HG03571 (cell line): ENCODE measurements at regions not wholly inside any gene's neighbourhood (a gene's known extent, or its start where the extent isn't known, plus 50 kb on each side); places are given as distances from the start of the nearest gene placed in this dataset.

Experiments
- ATAC-seq: cut with Tn5 transposase; IDR thresholded peaks from one replicate; pipeline ENCODE4 v1.9.1; 2021; ENCODE audit not compliant: unreplicated experiment

DNA sequence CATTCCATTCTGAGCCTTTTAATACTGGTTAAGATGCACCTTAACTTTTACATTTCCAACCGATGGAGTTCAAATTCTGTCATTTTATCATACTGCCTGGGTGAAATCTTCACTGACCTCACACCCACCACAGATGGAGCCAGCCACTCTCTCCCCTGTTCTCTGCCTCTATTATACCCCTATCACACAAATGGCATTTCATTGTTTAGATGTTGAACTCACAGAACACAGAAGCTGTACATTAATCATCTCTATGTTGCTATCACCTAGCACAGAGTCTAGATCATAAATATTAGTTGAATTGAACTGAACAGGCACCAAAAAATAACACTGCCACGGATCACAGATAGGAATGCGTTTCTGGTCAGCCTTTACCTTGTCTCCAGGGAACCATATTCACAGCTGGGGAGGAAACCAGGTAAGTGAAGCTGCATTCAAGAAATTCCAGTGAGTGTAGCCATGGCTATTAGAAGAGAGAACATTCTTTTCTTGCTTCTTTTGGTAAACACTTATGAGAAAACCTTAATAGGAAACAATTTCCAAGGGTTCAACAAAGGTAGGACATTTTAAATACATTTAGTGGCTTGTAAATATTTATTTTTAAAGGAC lies 194.9 kb upstream of the RMST start:
- ATAC-seq: no peak

DNA sequence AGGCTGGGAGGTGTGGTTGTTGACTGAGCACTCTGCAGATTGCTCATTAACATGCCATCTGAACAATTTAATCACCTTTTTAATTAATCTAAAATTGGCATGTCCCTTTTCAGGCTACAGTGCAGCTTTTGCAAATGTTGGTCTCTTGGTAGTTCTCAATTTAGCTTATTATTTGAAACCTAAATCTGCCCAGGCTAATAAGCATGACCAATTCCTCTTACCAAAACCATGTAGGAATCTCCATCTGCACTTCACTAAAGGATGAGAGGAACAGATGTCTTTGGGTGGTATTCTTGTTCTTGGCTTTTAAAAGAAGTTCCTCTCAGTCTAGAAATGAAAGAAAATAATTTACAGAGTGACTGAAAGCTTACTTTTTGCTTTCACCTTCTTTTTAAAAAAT lies 190.1 kb upstream of the RMST start:
- ATAC-seq: no peak

DNA sequence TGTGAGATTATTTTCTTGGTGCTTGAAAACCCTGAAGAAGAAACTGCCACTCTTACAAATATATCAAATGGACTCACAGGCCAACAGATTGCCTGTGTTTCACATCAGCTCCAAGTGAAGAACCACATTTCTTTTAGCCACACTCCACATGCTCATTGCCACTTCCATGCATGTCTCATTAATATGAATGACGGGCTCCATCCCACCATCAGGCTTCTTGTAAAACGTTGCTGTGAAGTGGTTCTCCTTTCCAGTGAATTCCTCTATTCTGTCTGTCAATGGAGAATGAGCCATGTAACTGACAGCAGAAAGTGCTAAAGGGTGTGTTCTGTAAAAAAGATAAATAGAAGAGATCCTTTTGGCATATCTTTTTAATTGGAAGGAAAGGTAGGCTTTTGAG lies 188.2 kb upstream of the RMST start:
- ATAC-seq: no peak

DNA sequence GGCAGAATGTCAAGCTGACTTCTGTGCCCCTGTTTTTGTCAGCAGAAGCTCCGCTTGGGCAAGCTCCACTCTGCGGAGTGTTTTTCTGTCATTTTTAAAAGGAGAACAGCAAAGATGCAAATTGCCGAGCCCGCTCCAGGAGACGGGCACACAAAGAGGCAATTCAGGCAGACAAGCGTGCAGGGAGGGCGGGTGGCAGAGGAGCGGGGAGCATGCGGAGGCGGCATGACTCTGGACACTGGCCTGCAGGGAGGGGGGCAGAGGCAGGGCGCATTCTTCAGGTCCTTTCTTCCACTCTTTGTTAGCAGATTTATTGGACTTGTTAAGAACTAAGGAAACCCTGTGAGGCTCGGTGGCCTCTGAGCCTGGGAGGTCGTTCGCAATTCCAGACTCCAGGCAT lies 187.3 kb upstream of the RMST start:
- ATAC-seq: no peak

DNA sequence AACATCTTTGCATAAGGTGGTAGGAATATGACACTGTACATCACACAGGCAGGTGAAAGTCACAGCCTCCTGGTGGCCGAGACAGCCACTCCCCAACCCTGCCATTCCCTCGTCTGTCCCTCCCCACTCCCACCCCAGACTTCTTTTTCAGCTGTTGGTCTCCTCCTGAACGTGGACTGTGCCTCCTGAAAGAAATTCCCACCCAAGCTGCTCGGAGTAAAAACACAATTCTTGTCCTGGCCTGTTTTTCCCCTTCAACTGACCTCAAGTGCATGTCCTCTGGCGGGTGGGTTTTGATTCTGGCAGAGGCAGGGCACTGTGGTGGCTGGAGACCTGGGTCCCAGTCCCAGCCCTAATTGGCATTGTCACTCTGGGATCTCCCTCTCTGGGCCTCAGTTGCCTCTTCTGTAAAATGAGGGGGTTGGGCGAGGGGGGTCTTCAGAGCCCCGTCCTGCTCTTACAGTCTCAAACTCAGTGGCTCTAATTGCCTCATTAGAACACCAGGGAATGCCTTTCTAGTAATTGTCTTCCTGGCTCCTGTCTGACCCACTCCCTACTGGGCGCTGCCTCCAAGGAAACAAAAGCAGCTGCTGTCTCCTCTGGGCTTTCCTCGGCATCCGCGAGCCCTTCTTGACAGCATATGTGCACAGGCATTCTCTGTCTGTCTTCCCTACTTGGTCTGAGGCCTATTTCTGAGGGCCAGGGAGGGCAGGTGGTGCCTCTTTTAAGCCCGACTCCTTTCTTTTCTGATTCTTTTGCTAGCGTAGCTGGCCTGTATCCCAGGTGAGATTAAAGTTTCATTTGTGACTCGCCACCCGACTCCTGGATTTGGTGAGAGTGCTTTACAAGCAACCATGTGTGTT lies 186.6 kb upstream of the RMST start:
- ATAC-seq: no peak

DNA sequence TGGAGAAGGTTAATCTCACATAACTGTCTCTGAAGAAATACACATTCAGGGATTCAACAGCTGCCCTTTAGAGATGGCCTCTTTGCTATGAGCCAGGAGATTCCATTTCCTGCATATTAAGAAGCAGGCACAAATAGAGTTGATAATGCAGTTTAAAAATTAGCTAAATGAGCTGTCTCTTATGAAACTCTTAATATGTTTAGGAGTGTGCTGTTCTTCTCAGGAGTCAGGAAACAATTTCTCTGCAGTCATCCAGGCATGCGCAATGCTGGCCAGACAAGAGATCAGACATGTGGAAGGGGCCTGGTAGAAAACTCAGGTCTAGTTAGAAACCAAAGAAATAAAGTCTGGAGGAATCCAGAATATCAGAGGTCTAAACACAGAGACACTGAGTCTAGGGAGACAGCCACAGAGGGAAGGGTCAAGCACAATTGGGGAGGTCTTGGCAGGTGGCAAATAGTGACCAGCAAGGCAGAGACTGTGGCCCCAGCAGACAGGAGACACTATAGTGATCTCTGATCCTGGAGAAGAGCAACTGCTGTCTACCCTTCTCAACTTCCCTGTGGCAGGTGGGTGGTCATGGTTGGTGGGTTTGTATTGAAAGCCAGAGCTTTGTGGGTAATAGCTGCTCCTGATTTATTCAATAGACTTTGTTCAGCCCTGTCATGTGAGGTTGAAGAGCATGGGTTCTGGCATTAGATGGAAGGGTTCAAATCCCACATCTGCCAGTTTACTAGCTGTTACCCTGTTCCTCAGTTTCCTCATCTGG lies 185.8 kb upstream of the RMST start:
- no peak for ATAC-seq

DNA sequence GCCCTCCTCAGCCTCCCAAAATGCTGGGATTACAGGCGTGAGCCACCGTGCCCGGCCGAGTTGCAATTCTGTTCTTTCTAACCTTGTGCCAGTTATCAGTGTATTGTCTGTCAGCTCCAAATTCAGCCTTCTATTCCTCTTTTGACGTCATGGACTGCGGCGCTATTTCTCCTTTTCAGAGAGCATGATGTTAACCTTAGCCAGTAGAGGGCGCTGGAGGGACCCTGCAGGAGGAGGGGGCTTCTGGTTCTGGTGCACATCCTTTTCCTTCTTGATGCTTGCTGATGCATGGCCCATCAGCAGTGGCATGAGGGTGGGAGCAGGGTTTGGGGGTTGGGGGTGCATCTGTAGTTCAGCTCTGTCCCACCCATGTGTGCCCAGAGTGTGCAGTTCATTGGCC lies 179.3 kb upstream of the RMST start:
- no peak for ATAC-seq

DNA sequence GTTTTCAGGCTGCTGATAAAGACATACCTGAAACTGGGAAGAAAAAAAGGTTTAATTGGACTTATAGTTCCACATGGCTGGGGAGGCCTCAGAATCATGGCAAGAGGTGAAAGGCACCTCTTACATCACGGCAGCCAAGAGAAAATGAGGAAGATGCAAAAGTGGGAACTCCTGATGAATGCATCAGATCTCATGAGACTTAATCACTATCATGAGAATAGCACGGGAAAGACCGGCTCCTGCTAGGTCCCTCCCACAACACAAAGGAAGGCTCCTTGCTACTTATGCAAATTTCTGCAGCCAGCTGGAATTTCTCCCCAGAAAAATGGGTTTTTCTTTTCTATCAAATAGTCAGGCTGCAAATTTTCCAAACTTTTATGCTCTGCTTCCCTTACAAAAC lies 174.1 kb upstream of the RMST start:
- ATAC-seq: no peak

DNA sequence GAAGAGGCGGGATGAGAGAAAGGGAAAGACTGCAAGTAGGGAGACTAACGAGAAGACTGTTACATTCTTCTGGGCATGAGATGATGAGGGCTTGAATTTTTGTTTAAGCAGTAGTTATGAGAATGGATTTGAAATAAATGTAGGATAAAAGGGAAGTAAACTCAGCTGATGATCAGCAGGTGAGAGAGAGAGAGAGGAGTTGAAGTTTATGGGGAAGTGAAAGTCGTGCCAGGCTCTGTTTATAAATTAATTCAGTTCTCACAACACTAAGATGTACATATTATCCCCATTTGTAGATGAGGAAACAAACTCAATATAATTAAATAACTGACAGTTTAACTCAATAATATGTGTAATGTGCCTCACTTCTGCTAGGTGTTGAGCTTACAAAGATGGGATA lies 170.0 kb upstream of the RMST start:
- no peak for ATAC-seq

DNA sequence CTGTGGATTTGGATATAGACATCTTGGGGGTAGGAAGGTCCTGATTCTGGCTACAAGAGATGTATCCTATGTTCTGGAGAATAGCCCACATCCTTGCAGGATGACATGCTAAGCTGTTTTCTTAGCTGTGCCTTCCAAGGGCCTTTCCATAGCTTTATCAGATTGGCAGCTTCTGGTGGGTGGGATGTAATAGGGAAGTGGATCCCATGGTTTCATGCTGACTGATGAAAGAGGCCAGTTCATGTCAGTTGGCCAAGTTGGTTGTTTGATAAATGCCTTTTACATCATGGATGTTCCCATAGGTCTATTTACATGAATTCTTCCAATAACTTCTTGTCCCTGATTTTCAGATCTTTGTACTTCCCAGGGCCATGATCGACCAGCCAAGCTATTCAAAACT lies 169.1 kb upstream of the RMST start:
- no peak for ATAC-seq

DNA sequence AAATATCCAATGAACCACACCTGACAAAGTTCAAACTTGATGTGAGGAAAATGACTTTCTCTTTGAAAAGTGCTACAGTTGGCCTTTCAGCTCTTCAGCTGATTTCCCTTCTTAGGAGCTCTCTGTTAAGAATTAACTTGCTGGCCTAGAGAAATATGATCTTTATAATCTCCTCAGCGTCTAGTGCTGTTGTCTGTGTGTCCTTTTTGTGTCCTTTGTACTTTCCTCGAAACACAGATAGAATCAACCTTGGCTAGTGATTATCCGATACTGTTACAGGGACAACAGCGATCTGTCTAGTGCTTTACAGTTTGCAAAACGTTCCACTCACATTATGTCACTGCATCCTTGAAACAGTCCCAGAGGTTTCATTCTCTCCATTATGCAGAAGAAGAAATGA lies 162.8 kb upstream of the RMST start:
- ATAC-seq: no peak

DNA sequence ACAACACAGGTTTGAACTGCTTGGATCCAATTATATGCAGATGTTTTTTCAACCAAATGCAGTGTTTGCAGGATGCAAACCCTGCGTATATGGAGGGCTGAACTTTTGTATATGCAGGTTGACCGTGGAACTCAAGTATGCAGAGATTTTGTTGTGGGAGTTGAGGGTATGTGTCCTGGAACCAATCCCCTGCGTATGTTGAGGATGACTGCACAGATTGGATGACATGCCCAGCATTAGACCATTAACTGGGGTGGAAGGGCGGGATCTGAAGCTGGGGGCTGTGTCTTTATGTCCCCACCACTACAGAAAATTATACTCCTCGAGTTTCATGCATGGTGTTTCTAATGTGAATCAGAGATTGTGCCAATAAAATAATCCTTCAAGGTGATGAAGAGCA lies 162.2 kb upstream of the RMST start:
- ATAC-seq: no peak

DNA sequence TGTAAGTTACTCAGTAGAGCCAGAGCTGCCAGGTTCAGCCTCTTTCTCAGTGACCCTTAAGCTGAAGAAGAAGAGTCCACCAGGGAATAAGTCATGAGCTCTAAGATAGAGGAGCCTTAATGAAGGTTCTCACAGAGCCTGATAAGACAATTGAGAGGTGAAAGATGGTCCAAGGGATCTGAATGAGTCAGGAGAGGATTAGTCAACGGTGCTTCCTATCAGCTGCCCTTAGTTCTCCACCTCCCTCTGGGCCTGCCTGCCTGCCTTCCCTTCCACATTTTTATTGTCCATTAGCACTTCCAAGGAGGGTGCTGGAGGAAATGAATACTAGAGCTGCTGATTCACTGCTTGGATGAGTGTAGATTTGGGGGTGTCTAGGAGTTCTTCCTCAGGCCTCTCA lies 161.7 kb upstream of the RMST start:
- no peak for ATAC-seq

DNA sequence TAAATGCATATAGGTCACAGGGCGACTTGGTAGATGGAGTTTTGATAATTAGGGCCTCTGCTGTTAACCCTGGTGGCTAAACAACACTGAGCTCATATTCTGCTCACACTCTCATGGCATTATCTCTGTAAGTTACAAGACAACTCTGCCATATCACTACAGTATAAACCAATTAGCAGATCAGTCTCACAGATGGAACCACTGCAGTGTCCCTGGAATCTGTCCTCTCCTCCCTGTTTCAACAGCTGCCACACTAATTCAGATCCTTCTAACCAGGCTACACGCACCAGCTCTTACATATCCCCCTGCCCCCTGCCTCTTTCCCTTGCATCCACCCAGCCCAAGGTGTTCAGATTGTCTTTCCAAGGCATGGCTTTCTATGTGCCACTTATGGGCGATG lies 161.0 kb upstream of the RMST start:
- no peak for ATAC-seq

DNA sequence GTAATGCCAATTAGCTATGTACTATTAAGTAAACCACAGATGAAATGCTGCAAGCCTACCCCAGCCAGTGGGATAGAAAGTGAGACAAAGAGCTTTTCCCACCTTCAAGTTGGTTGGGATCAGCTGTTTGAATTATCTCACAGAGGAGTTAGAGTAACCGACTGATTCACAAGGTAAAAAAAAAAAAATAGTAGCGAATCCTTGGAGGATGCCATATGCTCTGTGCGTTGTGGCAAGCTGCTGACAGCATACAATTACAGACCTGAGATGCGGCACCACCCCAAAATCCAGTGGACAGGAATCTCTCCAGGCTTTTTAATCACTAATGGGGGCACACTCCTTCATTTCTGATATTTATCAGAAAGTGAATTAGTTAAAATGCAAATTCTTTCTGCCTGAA lies 157.0 kb upstream of the RMST start:
- no peak for ATAC-seq

DNA sequence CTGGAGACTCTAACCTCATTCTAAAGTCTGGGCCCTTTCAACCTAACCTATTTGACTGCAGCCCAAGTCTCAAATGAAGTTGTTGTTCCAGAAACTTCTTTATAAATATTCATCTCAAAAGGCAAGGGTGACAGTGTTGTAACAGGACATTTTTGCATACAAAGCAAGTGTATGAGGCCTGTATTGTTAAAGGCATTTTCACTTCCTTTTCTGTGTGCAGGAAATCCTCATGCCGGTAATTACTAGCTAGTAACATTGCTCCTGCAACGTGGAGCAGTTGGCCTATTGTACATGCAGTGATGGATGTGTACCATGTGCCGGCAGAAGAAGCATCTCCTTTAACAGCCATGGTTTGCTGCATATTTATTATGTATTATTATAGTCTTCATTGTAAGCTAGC lies 156.5 kb upstream of the RMST start:
- peak; percentile 89 for ATAC-seq

DNA sequence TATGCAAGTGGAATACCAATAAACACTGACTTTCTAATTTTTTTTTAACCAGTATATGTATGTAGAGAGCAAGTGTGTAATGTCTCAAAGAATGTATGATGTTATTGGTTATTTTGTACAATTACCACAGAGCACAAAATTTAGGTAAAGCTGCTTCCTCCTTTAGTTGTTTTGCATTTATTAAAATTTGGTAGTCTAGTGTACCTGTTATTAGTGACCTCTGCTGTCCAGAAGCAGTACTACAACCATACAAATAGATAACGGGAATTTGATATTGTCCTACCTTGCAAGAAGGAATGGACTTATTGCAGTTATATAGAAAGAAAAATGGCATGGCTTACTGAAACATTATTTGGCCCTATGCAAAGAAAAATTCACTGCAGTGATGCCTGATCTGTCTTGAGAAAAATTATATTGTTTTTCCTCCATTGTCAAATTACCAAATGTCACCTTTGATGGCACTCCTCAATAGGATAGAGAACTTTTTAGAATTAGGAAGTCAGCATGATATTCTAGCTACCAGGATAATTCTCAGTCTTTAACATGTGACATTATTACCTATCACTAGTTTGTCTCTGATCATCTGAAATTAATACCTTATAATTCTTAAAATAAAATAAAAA lies 153.9 kb upstream of the RMST start:
- peak; percentile 41 for ATAC-seq

DNA sequence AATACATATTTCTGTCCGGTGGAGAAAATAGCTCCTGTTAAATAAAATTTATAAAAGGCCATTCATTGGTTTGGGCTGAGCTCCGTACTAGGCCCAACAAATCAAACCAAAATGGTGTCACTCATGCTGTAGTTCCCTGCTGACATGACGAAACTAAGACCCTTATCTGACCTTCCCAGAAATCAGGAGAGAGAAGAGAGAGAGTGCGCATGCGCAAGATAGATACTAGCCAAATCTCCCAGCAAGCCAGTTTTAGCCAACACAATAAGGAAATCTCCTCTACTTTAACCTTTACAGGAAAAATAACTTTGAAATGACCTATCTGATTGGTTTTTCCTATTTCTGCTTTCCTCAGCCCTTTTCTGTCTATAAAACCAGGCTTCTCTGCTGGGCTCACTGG lies 152.7 kb upstream of the RMST start:
- no peak for ATAC-seq

DNA sequence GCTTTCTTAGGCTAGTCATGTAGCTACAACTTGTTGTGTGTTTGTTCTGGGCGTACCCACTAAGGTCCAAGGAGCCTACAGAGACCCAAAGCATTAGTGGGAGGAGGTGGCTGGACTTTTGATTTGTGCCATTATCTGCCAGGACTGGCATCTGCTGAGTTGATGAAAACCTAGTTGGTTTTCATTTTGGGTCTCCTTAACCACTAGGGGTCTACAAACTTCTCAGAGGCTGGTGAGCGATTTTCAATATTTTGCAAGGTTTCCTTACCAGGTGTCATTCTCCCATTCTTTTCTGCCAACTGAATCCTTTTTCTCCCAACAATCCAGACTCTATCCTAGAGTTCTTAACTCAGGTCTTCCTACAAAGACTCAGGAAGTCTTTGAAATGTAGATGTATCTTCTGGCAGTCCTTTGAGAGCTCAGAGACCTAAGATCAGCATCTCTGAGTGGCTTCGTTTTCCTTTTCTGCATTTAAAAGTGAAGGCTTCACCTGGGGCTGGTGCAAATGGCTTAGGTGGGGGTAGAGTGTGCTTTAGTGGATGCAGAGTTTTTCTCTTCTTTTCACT lies 150.0 kb upstream of the RMST start:
- no peak for ATAC-seq

DNA sequence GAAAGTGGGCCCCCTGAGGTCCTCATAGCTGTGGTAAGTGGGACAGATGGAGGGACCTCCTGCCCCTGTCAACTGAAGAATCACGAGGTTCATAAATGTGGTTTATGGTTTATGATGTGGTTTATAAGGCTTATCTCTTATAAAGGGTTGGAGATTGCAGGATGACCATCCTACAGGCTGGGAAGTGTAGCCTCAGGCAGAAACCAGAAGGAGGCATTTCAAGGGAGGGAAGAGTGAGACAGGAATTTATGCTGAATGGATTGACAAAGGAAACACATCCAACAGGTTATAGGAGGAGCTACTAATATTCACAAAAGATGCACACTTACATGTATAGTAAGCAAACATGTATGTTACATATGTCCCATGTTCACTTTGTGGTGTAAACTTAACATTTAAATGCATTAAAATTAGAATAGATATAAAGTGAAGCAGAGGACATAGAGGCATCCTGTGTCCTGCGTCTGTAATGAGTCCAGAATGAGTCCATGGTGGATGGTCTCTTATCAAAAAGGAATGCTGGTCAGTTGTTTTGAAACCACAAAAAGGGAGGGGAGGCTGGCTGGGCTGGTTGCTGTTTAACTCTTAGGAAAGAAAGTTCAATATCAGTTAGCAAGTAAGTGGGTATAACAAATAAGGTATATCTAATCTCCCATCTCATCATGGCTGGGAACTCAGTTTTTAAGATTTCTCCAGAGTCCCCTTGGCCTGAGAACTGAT lies 149.0 kb upstream of the RMST start:
- no peak for ATAC-seq

DNA sequence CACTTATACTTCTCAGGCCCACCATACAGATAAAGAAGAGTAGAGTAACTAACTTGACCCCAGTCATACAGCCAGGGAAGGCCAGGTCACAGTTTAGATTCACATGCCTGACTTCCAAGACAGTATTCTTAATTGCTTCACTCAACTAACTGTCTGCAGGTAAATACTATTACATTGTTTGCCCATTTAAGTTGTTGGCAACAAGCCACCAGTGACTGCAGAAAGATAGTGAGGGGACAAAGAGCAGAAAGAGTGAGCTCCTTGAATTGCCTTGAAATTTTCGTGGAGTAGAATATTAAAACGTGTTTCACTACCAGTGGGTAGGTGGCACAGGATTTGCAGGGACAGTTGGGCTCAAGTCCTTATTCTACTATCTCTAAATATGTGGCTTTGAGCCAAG lies 146.3 kb upstream of the RMST start:
- ATAC-seq: no peak
